ENCODE measurements at regions not wholly inside any gene's neighbourhood (a gene's known extent, or its start where the extent isn't known, plus 50 kb on each side); places are given as distances from the start of the nearest gene placed in this dataset.

DNA sequence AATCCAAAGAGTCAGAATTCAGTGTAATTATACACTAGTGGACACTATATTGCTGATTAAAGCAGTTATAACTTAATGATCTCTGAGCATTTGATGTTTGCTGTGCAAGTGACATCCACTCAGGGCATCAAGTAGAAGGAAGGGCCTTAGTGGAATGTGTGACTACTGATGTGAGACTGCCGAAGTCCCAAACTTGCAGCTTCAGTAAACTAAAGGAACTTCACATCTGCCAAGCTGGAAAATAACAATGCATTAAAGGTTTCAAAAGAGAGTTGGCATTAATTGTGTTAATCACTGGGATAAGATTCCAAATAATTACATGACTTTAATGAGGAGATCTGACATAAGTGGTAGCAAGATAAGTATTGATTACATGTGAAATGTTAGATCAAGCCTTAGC lies 52.5 kb upstream of the SLC25A4 start:
- no peak for TF ChIP-seq CTCF (conservative IDR thresholded peaks at IDR 0.05; ENCODE audit: low read depth in 2 of 2)
- no peak for TF ChIP-seq EZH2phosphoT487 (IDR thresholded peaks at IDR 0.05; ENCODE audit: unreplicated experiment)
- no peak for TF ChIP-seq EZH2 (IDR thresholded peaks at IDR 0.05; ENCODE audit: low read depth, unreplicated experiment)
- TF ChIP-seq, protein P1, sequence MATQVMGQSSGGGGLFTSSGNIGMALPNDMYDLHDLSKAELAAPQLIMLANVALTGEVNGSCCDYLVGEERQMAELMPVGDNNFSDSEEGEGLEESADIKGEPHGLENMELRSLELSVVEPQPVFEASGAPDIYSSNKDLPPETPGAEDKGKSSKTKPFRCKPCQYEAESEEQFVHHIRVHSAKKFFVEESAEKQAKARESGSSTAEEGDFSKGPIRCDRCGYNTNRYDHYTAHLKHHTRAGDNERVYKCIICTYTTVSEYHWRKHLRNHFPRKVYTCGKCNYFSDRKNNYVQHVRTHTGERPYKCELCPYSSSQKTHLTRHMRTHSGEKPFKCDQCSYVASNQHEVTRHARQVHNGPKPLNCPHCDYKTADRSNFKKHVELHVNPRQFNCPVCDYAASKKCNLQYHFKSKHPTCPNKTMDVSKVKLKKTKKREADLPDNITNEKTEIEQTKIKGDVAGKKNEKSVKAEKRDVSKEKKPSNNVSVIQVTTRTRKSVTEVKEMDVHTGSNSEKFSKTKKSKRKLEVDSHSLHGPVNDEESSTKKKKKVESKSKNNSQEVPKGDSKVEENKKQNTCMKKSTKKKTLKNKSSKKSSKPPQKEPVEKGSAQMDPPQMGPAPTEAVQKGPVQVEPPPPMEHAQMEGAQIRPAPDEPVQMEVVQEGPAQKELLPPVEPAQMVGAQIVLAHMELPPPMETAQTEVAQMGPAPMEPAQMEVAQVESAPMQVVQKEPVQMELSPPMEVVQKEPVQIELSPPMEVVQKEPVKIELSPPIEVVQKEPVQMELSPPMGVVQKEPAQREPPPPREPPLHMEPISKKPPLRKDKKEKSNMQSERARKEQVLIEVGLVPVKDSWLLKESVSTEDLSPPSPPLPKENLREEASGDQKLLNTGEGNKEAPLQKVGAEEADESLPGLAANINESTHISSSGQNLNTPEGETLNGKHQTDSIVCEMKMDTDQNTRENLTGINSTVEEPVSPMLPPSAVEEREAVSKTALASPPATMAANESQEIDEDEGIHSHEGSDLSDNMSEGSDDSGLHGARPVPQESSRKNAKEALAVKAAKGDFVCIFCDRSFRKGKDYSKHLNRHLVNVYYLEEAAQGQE (IDR thresholded peaks at IDR 0.05; ENCODE audit: unreplicated experiment): no peak
- no peak for TF ChIP-seq POLR2AphosphoS5 (IDR thresholded peaks at IDR 0.05; ENCODE audit: low read depth)
- TF ChIP-seq JUNB (IDR thresholded peaks at IDR 0.05; ENCODE audit: unreplicated experiment): no peak

All from GM23338 (cell line).